ENCODE measurements at regions not wholly inside any gene's neighbourhood (a gene's known extent, or its start where the extent isn't known, plus 50 kb on each side); places are given as distances from the start of the nearest gene placed in this dataset.

DNA sequence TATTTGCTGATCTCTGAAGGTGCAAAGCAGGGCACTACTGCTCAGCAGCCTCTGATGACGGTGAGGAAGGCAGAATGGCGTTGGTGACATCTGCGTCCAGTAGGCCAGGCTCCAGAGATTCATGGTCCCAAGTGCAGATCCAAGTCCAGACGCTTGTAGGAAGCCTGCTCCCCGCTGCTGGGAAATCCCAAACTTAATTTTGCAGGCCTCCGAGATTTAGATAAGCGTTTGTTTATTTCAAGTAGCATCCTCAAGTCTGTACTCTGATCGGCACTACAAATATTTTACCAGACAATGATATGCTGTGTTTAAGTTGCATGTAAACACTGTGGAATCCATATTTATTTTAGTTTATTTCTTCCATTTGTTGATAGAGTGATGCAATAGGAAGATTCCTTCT is 244.9 kb upstream of the KLF6 start:
- DNase-seq, result no peak

- DNase-seq, result no peak
Observed at GRCh38 chr10:4028854-4029583, 244.0 kb upstream of the KLF6 start.

- no peak for DNase-seq
Observed at GRCh38 chr10:4028027-4028471, 243.0 kb upstream of the KLF6 start.

- no peak for DNase-seq
Observed at GRCh38 chr10:4025339-4025738, 240.3 kb upstream of the KLF6 start.

- DNase-seq, result no peak
Observed at GRCh38 chr10:4024516-4025245, 239.7 kb upstream of the KLF6 start.

DNA sequence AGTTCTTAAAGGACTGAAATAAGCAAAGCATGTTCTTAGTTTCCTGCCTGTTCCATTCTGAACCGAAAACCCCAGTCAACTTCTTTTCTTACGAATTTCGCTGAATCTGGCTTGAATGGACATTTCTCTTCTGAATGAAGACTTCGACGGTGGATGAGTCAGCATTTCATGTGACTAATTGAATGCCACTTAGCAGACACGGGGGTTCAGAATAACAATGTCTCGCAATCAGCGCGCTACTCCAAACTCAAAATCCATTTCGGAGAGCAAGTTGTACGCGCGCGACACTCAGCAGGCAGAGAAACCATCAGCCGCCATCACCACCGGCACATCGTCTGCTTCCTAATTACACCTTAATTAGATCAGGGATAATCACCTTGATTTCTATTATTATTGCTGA is 239.0 kb upstream of the KLF6 start:
- DNase-seq, result no peak

- no peak for DNase-seq
Observed at GRCh38 chr10:4022473-4022872, 237.5 kb upstream of the KLF6 start.

DNA sequence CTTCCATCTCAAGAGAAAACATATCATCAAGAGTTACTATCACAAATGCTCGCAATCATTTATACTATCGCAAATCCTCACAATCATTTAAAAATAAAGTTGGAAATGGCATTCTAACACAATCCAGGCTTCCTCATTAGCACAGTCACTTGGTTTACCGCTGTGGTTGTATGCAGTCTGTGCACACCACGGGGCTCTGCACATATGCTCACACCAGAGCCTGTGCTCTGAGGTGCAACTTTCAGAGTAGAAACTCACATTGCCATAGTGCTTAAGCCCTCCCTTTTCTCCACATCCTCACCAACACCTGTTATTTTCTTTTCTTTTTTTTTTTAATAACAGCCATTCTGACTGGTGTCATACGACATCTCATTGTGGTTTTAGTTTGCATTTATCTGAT is 235.6 kb upstream of the KLF6 start:
- no peak for DNase-seq

GRCh38 chr10:4018054-4018511 is 233.1 kb upstream of the KLF6 start:
- no peak for DNase-seq

GRCh38 chr10:4017336-4017735 is 232.3 kb upstream of the KLF6 start:
- DNase-seq, result no peak

DNA sequence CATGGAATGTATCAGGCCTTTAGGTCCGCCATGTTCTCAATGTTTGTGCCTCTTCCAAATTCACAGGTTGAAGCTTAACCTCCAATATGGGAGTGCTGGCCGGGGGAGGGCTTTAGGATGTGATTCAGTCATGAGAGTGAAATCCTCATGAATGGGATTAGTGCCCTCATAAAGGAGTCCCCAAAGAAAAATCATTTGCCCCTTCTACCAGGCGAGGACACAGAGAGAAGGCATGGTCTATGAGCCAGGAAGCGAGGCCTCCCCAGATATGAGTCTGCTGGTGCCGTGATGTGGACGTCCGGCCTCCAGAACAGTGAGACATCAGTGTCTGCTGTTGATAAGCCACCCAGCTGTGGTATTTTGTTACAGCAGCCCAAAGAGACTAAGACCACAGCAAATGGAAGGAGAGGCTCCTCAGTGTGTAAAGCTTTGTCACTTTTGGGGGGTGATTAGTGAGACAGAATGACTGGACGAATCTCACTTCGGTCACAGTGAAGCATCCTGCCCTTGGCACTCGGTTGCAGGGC is 231.3 kb upstream of the KLF6 start:
- no peak for DNase-seq

DNA sequence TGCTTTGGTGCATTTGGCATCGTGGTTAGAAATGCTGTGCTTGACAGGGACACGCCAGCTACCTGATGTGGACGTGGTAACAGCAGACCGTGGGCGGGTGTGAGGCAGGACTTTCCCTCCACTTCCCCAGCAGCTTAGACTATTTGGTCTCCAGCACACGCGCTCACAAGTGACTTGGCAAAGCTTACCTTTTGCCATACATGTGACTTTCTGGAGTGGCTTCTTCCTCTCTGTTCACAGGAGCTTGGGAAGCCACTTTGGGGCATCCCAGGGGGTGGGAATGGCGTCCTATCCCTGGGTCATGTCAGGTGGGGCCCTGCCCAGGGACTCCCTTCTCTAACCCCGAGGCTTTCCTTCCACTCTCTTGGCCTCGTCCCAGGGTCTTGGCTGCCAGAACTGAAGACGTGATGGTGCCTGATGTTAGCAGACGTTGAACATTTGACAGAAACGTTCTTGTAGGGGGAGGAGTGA is 228.7 kb upstream of the KLF6 start:
- peak; percentile 11 for DNase-seq

- no peak for DNase-seq
Observed at GRCh38 chr10:4012848-4013247, 227.8 kb upstream of the KLF6 start.

DNA sequence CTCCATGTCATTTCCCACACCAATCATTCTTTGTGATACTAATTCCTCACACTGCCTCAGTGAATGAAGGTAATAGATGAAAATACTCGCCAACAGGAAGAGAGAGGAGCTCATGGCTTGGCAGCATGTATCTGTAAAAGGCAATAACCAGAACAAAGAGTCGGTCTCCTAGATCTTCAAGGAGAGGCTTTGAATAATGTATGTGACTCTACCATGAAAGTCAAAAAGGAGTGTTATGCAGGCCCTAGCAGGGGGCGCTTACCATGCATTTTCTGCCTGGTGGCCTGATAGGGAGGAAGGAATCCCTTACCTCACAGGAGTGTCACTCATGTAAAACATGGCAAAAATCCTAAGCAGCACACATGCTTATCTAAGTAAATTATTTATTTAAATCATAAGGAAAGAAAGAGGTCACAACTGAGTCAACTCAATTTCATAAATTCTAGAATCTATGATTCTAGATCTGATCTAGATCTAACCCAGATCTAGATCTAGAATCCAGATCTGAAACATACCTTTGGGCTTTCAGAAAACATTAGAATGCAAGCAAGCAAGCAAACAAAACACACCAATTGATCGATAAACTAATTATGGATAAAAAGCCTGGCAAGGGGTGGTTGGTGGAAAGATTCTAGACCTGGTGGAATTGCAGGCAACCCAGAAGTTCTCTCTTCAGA is 226.3 kb upstream of the KLF6 start:
- no peak for DNase-seq

DNA sequence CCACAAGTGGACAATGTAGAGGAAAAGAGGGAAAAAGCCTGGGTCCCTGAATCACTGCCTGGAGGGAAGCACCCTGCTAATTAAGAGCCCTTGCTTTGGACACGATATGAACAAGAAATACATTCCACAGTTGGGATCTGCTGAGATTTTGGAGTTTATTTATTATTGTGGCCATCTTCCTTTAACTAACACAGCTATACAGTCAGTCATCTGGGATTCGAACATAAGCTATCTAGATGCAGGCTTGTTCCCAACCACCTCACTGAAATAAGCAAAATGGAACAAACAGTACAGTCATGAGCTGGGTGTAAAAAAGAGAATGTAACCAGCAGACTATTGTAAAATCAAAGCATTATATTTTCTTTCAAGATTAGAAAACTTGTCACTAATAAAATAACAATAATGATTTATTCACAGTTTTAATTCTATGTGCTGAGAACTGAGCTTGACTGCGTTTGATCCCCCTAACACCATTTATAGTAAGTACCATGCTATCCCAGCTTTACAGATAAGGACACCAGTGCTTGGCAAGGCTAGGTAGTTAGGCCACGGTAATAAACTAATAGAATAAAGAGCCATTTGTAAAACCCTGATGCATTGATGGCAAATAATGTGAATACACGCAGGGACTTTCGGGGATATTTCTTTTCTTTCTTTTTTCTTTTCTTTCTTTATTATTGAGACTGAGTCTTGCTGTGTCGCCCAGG is 223.8 kb upstream of the KLF6 start:
- DNase-seq, result no peak

DNA sequence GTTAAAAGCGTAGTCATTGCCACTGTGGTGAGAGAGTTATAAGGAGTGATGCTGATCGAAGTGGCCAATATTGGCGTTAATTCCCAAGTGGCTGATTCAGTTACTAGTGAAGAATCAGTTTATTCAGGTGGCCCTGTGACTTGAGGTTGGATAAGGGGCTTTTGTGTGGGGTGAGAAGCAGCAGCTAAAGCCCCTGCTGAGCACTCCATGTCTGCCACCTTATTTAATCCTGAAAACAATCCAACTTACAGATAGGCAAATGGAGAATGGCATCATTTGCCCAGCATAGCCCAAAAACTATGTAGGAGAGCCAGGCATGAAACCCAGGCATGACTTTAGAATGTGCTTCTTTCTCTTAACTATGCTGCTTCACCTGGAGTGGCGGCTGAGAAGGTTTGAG is 222.8 kb upstream of the KLF6 start:
- no peak for DNase-seq

DNA sequence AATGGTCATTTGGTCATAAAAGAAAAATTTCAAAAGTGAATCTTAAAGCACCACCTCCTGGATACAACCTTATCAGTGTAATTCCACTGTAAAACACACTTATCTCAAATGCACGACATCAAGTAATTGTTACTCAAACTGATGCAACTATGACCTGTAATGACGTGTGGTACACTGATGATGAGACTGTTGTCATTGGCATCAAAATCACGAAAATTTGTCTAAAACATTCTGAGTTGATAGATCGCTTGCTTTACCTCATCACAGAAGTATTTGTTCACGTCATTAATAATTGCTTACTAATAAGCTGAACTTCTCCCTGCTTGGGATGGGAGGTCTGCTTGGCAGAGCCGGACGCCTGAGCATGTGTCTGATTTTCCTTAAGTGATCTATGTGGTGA is 221.8 kb upstream of the KLF6 start:
- DNase-seq, result no peak

GRCh38 chr10:4006051-4006450 is 221.0 kb upstream of the KLF6 start:
- no peak for DNase-seq

DNA sequence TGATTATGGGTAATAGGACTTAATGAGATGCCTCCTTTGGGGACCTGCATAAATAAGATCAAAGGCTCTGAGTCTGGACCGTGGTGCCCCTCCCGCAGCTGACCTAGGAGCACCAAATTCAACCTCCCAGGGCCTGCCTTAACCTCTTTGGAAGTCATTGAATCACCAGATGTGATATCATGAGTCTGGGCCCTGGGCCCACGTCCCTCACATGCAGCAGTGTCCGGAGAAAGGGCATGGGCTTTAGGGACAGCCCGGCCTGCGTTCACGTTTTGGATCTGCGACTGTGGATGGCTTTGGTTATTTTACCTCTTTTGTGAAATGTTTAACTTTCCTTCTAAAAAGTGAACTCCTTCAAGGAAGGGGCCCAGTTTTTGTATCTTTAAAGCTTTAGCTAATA is 220.0 kb upstream of the KLF6 start:
- DNase-seq, result no peak

GRCh38 chr10:4004144-4004543 is 219.1 kb upstream of the KLF6 start:
- DNase-seq, result no peak

DNA sequence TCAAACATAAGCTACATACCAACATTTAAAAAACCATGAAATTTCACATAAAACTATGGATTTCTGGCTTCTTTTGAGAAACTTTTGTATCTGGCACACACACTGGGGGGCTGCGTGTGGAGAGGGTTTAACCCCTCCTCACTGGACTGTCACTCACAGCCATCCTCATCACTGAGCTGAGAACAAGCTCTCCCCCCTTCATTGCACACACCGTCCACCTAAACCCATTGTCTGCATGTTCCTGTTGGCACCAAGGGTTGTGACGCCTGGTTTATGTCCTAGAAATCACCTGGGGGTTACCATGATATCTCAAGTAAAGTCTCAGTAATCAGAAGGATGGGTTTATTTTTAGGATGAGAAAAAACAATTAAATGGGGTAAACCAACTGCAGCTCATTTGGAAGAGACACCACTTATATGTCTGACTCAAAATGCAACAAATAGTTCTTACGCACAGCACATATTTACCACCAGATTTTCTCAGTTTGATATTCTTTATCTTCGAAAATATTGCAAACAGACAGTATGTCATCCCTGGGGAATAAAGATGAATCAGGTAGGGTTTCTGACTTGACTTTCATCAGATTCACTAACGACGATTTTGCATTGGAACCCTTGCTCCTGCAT is 218.5 kb upstream of the KLF6 start:
- no peak for DNase-seq

DNA sequence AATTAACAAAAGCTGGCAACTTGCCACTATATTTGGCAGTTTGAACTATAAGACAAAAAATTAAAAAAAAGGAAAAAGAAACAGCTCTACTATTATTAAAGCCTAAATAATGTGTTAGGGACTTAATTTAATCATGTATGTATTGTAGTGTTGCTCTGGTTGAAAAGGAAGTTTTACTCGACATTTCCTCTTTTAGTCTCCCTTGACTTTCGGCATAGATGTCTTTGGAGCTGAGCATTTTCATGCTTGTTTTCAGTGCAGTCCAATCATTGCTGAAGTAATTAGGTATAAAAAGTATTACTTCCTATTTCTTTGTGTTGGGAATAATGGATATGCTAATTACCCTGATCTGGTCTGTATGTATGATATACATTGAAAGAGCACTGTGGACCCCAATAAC is 216.8 kb upstream of the KLF6 start:
- no peak for DNase-seq

Measured in NK-92 treated with Interleukin-12 subunit alpha and Interleukin-12 subunit beta, amount 100 ng/mL, for 24 hours (cell line).